DMS 273 treated with DMSO at 0.1 percent for 48 hours (cell line): ENCODE measurements at regions not wholly inside any gene's neighbourhood (a gene's known extent, or its start where the extent isn't known, plus 50 kb on each side); places are given as distances from the start of the nearest gene placed in this dataset.

Experiments
- DNase-seq: peaks from one replicate; lab custom pipeline; 2025; lab: John Stamatoyannopoulos, UW

DNA sequence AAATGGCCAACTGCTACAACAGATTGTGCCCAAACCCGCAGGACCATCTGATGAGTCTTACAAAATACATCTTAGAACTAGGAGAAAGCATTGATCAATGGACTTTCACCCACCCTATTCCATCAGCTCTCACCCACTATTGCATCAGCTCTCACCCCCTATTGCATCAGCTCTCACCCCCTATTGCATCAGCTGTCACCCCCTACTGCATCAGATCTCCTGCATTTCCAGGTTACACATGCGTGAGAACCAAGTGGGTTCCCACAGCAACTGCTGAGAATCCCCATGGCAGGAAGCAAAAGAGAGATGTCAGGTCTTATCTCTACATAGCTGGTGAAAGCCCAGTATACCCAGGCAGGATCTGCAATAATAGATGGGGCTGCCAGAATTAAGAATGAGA, 533.5 kb downstream of the LTN1 start:
- no peak for DNase-seq

DNA sequence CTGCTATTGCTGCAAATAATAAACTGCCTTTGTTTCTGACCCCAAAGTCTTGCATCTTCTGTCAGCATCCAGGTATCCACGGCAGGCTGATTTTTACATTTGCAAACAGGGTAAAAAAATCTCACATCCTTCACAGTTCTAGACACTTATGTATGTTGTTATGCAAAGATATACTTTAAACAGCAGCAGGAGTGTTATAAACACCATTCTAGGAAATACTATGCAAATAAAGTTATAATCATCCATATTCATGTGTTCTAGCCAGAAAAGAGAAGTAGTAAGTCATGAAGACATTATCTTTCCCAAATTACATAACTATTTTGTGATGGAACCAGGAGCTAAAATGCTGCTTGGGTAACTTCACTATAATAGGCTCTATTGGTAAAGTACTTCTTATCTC, 534.2 kb downstream of the LTN1 start:
- DNase-seq: no peak

DNA sequence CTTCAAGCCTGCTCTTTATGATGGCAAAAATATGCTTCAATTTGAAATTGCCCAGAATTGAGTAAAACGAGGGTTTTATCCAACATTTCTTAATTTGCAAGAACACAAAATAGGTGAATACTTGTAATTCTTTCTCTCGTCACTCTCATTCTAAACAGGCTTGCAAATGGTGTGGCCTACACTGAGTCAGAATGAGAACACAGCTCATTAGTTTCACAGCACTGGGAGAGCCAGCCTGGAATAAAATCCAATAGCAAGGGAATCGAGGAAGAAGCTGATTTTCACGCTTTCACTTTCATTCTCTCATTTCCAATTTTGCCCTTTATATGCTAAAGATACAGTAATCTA, 537.5 kb downstream of the LTN1 start:
- DNase-seq: no peak

DNA sequence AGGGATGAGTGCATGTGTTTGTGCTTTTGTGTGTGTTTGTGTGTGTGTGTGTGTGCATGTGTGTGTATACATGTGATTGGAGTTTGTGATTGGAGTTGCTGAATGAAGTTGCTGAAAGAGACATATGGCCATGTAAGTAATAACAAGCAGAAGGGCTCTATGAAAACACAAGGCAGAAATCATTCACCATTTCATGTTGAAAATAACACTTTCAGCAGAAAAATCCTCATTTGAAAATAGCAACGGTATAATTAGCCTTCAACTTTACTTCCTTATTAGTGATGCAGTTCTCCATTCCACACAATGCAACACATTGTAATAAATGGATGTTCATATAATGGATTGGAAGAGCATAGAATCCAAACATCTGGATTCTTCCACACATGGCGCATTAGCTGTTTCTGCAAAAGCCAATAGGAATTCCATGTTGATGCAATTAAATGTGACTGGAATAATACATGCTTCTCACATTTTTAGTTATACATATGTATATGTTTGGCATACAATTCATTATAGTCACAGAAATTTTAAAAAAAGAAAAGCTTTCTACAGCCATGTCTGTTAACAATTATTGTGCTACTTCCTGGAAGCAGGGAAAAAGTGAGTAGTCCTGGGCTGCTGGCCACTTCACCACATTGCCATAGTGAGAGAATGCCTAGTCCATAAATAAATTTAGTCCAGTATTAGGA, 538.0 kb downstream of the LTN1 start:
- no peak for DNase-seq

DNA sequence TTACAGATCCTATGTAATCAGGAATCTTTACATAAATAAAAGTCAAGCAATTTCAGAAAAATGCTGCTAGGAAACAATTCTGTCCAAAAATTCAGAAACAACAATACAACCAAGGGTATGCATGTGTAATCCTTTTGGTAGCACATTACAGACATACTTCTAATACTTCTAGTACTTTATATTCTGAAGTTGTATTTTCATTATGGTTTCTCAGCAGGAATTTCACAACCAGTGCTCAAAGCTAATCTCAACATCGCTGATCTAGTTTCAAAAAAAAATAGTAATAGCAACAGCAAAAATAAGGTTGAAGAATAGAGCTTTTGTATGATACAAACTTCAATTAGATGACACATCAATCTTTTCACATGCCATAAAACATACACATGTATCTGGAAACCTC, 545.2 kb downstream of the LTN1 start:
- no peak for DNase-seq

DNA sequence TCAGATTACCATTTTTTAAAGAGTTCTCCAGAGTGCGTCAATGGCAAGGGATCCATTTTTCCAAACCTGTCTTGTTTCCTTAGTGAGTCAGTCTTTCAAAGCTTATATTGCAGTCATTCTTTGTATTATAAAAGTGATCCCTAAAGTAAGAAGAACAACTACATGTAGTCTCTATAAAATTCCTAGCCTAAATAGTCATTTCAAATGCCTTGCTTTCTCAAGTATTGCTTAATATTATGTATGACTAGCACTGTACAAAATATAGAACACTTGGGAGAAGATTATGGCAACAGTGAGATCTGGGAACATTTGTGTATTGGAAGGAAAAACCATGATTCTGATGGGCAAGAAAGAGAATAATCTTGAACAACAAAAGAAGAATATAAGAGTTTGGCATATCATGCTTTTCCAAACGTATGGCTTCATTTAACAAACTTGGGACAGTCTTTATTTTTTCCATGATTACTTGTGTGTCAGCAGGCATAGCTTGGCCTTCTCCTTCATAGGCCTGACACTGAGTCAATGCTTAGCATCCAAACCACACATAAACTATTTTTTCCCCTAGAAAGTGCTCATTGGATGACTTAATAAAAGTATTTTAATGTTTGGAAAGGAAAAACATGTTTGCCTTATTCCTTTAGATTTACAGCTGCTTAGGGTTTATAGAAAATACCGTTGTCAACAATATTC, 547.4 kb downstream of the LTN1 start:
- DNase-seq: no peak

DNA sequence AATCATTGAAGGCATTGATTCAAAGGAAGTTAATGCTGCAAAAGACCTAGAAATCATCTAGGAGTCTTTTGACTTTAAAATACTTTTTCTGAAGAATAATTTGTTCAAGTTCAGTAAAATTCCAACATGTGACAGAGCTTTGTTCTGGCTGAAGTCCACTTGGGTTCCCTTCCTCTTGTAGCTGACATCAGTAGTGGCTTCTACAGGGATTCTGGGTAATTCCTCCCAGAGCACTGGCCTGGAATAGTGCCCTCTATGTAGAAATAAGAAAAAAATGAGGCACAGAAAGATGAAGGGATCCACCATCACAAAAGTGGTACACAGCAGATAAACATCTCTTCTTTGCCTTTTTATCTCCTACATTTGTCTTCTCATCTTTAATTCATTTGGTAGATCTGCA, 548.1 kb downstream of the LTN1 start:
- DNase-seq: no peak

DNA sequence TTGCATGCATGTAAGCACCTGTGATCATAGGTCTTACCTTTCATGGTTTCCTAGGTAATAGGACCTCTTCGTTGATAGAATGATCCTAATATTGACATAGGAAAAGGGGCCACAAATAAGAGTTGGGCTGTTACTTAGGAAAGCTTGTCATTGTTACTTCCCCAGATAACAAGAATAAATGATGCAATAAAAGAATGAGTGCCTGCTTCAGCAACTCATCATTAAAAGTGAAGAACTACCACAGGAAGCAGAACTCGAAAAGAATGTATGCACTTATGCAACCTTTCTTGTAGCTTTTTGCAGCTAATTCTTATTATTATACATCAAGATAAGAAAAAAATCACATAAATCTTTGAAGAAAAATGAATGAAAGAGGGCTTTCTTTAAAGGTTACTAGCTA, 548.6 kb downstream of the LTN1 start:
- DNase-seq: no peak

DNA sequence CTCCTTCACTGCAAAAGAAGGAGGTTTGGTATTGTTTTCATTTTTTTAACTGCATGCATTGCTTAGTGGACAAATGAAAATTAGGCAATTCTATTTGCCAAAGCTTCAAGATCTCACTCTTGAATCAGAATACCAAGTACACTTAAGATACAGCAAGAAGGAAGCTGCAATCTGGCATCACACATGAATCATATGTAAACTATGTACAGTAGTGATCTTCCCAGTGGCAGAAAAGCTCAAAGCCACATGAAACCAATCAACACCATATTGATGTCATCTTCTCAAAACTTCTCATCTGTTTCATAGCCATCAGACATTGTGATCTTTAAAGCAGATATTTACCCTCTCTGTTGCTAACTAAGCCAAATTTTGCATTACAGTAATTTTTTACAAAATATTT, 550.1 kb downstream of the LTN1 start:
- no peak for DNase-seq

DNA sequence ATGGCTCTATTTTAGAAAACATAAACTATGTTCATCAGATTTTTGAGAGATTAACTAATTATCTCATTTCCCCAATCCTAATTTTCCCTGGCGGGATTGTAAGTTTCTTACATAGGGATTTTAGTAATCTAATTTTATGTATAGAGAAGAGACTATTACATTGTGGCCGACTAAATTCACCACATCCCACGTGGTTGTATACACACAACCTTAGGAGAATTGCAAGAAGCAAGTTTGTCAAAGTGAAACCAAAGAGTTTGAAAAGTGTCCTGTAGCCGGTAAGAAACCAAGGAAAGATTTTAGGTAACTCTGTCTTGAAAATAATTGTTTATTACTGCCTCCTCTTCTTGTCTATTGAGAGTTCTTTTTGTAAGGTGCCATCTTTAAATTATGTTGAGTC, 550.6 kb downstream of the LTN1 start:
- no peak for DNase-seq

DNA sequence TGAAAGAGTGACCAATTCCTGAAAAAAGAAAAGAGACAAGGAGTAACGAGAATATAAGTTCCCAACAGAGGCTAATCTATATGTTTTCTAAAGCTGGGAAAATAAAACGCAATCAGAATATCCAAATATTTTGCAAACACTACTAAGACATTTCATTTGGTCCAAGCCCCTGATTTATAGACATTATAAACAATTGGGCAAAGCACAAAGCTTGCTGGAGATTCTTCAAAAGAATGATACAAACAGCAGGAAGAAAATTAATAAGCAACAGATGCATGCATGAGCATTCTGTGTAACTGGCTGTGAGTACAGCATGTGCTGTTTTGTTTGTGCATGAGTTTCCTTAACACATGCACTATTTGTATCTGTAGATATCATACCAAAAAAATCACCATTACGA, 552.9 kb downstream of the LTN1 start:
- DNase-seq: no peak

DNA sequence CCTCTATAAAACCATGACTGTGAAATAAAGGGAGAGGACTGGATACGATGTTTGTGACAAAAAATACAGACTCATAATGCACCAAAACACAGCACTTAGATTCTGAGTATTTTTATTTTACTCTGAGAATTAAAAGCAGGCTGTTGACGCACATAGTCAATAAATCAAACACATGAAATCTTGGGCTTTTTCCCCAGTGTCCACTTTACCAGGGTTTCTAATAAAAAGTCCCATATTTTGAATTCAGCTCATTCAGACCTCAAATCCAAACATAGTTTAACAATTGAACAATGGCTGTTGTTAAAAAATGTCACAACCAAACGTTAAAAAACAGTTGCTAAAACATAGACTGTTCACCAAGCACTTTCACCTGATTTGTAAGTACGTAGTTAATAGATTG, 553.4 kb downstream of the LTN1 start:
- no peak for DNase-seq

DNA sequence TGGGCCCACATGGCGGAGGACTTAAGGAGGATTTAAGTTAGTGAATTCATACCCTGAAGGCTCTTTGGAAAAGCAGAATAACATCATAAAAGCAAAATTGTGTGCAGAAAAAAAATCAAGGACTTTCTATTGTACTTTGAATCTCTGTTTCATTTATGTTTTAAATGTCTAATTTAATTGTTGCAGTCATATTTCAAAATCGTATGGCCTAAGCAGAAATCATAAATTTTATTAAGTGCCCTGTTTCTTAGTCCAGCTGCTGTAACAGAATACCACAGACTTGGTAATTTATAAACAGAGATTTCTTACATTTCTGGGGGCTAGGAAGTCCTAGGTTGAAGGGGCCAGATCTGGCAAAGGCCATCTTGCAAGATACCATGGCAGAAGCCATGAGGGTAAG, 555.6 kb downstream of the LTN1 start:
- DNase-seq: no peak

DNA sequence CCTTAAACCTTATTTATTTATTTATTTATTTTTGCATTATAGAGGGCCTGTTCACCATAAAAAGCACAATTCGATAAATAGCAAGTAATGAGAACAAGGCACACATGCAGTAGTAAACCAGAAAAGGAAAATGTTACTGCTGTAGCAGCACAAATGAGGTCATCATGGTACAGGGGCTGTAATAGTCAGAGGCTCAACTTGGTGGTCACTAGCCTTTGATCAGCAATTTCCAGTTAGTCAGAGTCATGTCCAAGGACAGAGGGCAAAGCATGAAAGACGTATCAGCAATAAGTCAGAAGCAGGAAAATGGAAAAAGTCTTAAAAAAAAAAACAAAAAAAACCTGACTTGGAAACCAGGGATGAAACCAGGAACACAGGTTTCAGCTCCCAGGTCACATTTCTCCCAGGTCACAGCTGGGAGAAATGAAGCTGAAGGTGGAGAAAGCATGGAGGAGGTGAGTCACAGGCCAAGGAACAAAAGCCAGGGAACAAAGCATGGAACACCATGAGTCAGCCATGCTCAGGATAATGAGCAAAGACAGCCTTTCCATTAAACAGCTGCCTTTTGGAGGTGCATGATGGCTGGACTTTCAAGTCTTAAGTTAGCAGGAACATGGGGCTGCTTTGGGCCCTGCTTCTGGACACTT, 556.3 kb downstream of the LTN1 start:
- DNase-seq: no peak

DNA sequence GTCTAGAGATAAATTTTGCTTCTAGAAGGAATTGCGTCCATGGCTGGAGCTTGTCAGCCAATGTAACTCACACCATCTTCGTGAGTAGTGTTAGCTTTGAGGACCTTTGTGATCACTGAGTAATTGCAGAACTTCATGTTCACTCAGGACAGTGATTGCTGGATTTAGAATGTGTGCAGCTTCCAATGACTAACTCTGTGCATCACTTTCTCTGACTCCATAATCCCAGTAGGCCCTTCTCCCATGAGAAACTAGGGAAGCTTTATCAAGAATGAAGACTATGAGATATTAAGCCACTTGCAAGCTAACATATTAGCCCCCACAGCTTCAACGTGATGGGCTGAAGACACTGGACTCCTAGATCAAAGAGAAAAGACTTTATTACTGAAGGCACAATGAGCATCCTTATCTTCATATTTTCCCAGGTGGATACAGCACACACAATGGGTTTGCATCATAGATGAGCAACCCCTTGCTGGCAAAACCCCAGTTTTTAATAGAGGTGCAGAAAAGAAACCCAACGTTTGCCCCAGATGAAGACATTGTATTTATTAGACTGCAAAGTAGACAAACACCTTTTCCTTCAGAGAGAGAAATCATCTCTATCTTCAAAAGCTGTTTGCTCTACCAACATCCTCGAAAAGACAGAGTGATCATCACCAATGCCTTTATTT, 561.0 kb downstream of the LTN1 start:
- DNase-seq: no peak

DNA sequence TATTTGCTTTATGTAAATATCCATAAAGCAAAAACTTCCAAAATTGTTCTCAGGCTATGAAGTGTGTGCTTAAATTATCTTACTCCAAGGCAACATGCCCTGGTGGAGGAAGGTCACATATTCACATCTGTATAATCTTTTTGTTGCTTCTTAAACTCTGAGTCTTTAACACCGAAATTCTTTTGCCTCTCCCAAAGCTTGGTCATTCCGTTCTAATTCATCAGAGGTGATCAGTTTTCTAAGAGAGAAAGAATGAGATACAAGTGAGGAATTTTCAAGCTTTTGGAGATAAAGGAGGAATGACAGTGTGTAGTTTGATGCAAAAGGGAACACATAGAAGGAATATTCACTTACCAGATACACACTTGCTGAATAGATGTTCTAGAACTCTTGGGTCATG, 561.7 kb downstream of the LTN1 start:
- no peak for DNase-seq

DNA sequence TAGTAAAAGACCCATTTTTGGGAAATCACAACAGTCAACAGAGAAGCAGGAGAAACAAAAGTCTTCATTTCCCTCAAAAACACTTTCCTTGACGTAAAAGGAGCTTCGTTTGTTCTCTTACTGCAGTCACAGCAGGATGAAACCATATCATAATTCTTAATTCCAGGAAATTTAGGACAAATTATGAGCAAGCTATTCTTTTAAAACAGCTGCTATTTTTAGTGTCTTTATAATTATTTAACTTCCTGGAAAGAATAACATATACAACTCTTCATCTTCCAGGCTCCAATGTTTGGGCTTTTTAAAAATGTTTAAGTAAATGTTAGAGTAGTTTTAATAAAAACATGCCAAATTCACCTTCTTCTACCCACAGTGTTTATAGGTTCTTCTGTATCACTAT, 563.5 kb downstream of the LTN1 start:
- DNase-seq: no peak

DNA sequence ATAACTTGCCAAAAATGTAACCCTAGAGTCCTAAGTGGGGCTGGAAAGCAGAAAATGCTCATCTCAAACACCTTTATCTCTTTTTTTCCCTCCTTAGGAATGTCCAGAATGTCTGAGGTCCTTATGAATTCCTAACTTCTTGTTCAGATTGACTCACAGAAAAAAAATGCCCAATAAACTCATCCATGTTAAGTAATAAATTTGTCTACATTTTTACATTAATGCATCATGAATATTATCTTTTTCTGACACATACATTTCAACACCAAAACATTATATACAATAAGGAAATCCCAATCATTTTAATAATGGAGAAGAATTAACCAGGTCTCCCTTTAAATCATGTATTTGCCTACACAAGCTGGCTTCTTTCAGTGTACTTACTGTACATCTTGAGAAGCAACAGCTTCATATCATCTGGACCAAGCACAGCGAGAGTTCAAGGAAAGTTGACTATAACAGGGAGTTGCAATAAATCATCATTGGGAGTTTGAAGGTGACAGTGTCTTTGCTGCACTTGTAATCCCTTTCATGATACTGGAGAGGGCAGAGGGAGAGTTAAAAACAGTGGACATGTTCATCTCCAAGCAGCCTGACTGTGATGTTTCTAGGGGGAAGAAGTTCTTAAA, 565.2 kb downstream of the LTN1 start:
- DNase-seq: no peak

DNA sequence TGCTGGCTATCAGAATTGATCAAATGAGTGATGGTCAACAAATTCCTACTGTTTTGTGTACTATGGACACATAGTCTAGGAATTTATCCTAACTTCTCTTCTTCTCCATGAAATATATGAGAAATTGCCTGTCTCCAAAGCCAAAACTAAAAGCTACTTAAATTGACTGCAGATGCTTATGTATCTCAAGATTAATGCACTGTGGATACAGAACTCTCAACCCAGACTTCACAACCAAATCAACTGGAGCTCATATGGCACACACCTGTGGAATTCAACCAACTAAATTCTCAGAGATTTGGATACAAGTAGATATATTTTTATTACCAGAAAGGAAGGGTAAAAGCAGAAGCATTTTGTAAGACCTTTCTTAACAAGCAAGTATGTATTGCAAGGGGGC, 566.1 kb downstream of the LTN1 start:
- DNase-seq: no peak

DNA sequence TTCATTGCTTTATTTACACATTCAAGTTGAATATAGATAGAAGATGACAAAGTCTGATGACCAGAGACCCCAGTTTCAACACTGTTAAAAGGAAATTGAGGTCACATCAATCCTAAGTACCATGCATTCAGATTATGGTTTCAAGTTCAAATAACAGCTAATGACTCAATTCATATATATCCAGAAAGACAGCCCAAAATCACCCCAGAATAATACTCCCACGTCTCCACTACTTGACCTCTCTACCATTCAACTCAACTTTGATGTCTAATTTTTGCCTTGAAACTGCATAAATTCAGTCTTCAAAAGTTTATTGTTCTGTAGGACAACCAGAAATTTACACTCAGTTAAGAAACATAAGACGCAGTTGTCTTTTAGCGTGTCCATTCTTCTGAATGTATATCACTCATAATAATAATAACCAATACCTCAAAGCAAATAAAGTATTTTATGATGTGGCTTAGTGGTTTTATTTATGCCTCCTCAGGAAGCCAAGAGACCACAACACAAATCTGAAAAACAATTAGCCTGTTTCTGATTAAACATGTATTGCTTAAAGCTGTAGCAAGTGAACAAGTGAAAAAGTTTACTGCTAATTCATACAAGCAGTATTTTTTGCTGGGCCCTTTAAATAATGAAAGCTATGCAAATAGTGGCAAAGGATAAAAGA, 569.0 kb downstream of the LTN1 start:
- DNase-seq: no peak

DNA sequence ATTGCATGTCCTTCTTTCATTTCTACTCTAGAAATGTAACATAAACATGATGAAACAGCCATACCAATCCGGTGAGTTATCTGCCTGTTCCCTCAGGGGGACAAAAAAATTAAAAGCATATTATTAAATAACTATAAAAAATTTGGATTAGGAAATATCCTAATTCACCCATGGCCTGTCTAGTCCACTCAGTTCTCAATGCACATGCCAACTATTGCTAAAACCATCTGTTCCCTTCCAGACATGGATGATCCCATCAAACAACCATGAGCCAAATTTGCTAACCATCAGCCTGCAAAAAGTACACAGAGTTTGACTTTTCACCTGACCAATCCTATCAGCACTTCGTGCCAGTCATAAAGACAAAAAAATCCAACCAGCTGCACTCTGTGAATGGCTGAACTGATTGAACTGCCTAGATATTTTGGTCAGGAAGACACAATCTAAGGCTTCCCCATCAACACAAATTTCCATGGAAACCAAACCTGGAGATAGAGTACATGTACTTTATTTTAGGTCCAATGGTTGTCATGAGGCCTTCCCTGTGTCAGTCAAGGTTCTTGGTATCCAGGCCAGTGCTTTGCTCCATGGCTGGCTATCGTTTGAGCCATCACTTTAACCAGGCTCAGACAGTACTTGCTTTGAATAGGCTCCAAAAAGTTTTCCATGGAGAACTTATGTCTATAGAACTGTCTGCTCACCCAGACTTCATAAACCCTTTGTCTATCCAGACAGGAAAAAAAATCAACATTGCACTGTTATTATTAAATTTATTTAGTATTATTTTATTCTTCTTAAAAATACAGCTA, 570.8 kb downstream of the LTN1 start:
- DNase-seq: no peak
